ENCODE measurements at regions not wholly inside any gene's neighbourhood (a gene's known extent, or its start where the extent isn't known, plus 50 kb on each side); places are given as distances from the start of the nearest gene placed in this dataset.

- Mint-ChIP-seq H3K27me3 (ENCODE audit: unreplicated experiment) (no peaks in the 10 kb centered on the region), H3K9me3 (ENCODE audit: unreplicated experiment) (no peaks in the 10 kb centered on the region), H3K36me3 (ENCODE audit: unreplicated experiment) (no peaks in the 10 kb centered on the region), H3K4me1 (ENCODE audit: low read depth, unreplicated experiment) (peaks cover 16% of the 10 kb centered on the region), H3K27ac (ENCODE audit: unreplicated experiment) (no peak overlapping the region), H3K4me3 (ENCODE audit: unreplicated experiment) (no peak overlapping the region)
- TF ChIP-seq CTCF (IDR thresholded peaks at IDR 0.05; ENCODE audit: partially characterized antibody, unreplicated experiment) = no peak
- no peak for DNase-seq
Observed at GRCh38 chr2:75317316-75317715, 118.0 kb upstream of the TACR1 start.

- H3K4me1 Mint-ChIP-seq (ENCODE audit: low read depth, unreplicated experiment) = peaks cover 3% of the 10 kb centered on the region
- no peak for TF ChIP-seq CTCF (IDR thresholded peaks at IDR 0.05; ENCODE audit: partially characterized antibody, unreplicated experiment)
- no peak overlapping the region for H3K27ac Mint-ChIP-seq (ENCODE audit: unreplicated experiment)
- H3K36me3 Mint-ChIP-seq (ENCODE audit: unreplicated experiment) = no peaks in the 10 kb centered on the region
- H3K27me3 Mint-ChIP-seq (ENCODE audit: unreplicated experiment) = no peaks in the 10 kb centered on the region
- H3K9me3 Mint-ChIP-seq (ENCODE audit: unreplicated experiment) = no peaks in the 10 kb centered on the region
- no peak overlapping the region for H3K4me3 Mint-ChIP-seq (ENCODE audit: unreplicated experiment)
- no peak for DNase-seq
Observed at GRCh38 chr2:75315436-75315835, 116.1 kb upstream of the TACR1 start.

GRCh38 chr2:75311993-75312392 is 112.7 kb upstream of the TACR1 start:
- Mint-ChIP-seq H3K27ac (ENCODE audit: unreplicated experiment) (no peak overlapping the region), H3K36me3 (ENCODE audit: unreplicated experiment) (no peaks in the 10 kb centered on the region), H3K27me3 (ENCODE audit: unreplicated experiment) (no peaks in the 10 kb centered on the region), H3K9me3 (ENCODE audit: unreplicated experiment) (no peaks in the 10 kb centered on the region), H3K4me1 (ENCODE audit: low read depth, unreplicated experiment) (peaks cover 3% of the 10 kb centered on the region), H3K4me3 (ENCODE audit: unreplicated experiment) (no peak overlapping the region)
- peak; percentile 54 for DNase-seq
- peak; percentile 45 for TF ChIP-seq CTCF (IDR thresholded peaks at IDR 0.05; ENCODE audit: partially characterized antibody, unreplicated experiment)

- DNase-seq = no peak
- no peak overlapping the region for H3K4me3 Mint-ChIP-seq (ENCODE audit: unreplicated experiment)
- H3K27ac Mint-ChIP-seq (ENCODE audit: unreplicated experiment) = no peak overlapping the region
- no peak for TF ChIP-seq CTCF (IDR thresholded peaks at IDR 0.05; ENCODE audit: partially characterized antibody, unreplicated experiment)
- no peaks in the 10 kb centered on the region for H3K36me3 Mint-ChIP-seq (ENCODE audit: unreplicated experiment)
- H3K9me3 Mint-ChIP-seq (ENCODE audit: unreplicated experiment) = no peaks in the 10 kb centered on the region
- H3K4me1 Mint-ChIP-seq (ENCODE audit: low read depth, unreplicated experiment) = no peaks in the 10 kb centered on the region
- no peaks in the 10 kb centered on the region for H3K27me3 Mint-ChIP-seq (ENCODE audit: unreplicated experiment)
Observed at GRCh38 chr2:75311521-75311920, 112.2 kb upstream of the TACR1 start.

GRCh38 chr2:75310876-75311275 is 111.6 kb upstream of the TACR1 start:
- H3K4me3 Mint-ChIP-seq (ENCODE audit: unreplicated experiment) = no peak overlapping the region
- DNase-seq = no peak
- no peak for TF ChIP-seq CTCF (IDR thresholded peaks at IDR 0.05; ENCODE audit: partially characterized antibody, unreplicated experiment)
- H3K27ac Mint-ChIP-seq (ENCODE audit: unreplicated experiment) = no peak overlapping the region
- no peaks in the 10 kb centered on the region for H3K36me3 Mint-ChIP-seq (ENCODE audit: unreplicated experiment)
- H3K9me3 Mint-ChIP-seq (ENCODE audit: unreplicated experiment) = no peaks in the 10 kb centered on the region
- H3K4me1 Mint-ChIP-seq (ENCODE audit: low read depth, unreplicated experiment) = no peaks in the 10 kb centered on the region
- no peaks in the 10 kb centered on the region for H3K27me3 Mint-ChIP-seq (ENCODE audit: unreplicated experiment)
